Liver (tissue), 8 donors: ENCODE measurements at regions not wholly inside any gene's neighbourhood (a gene's known extent, or its start where the extent isn't known, plus 50 kb on each side); places are given as distances from the start of the nearest gene placed in this dataset.

Experiments
- DNase-seq: peaks from one replicate; pipeline ENCODE4 v3.0.0-alpha.2; 2017; ENCODE audit warnings: low spot score
- H3K27ac ChIP-seq, 2 donors: one replicate each; pipeline ENCODE4 v1.7.0; 2013; ENCODE audit warnings: inconsistent platforms in 2 of 2, low read length in 2 of 2, control low read depth in 1 of 2, low read depth in 1 of 2, mild to moderate bottlenecking in 1 of 2
- H3K27me3 ChIP-seq, 4 donors: one replicate each; pipeline versions ENCODE4 v1.6.1 to v1.7.0; 2013; ENCODE audit warnings: low read length in 3 of 4, inconsistent platforms in 1 of 4, mild to moderate bottlenecking in 1 of 4, moderate library complexity in 1 of 4; ENCODE audit not compliant: control insufficient read depth in 4 of 4, insufficient read depth in 4 of 4
- H3K36me3 ChIP-seq, 4 donors: one replicate each; pipeline versions ENCODE4 v1.6.1 to v1.7.0; 2013; ENCODE audit warnings: low read length in 3 of 4, mild to moderate bottlenecking in 3 of 4, low read depth in 1 of 4, moderate library complexity in 1 of 4; ENCODE audit not compliant: control insufficient read depth in 4 of 4, insufficient read depth in 3 of 4
- H3K4me1 ChIP-seq, 4 donors: one replicate each; pipeline versions ENCODE4 v1.6.1 to v1.7.0; 2013; ENCODE audit warnings: low read length in 3 of 4, mild to moderate bottlenecking in 3 of 4, moderate library complexity in 1 of 4; ENCODE audit not compliant: control insufficient read depth in 4 of 4, insufficient read depth in 4 of 4
- H3K4me3 ChIP-seq, 3 donors: one replicate each; pipeline versions ENCODE4 v1.6.1 to v1.7.0; 2013; ENCODE audit warnings: low read length in 3 of 3, control low read depth in 1 of 3, low read depth in 1 of 3, mild to moderate bottlenecking in 1 of 3
- H3K9ac ChIP-seq, 2 donors: one replicate each; pipeline ENCODE4 v1.7.0; 2013; ENCODE audit warnings: low read length in 2 of 2, mild to moderate bottlenecking in 2 of 2, moderate library complexity in 2 of 2, control low read depth in 1 of 2, low read depth in 1 of 2
- H3K9me3 ChIP-seq, 4 donors: one replicate each; pipeline versions ENCODE4 v1.6.1 to v1.7.0; 2013; ENCODE audit warnings: low read length in 3 of 4; ENCODE audit not compliant: control insufficient read depth in 4 of 4
- EGR1 ChIP-seq, 2 donors: IDR thresholded peaks; 2 replicates each; pipeline ENCODE4 v1.6.1; 2016 to 2018; ENCODE audit warnings: antibody characterized with exemption in 2 of 2, low read depth in 2 of 2
- FOXA1 ChIP-seq: IDR thresholded peaks from 2 replicates; pipeline ENCODE4 v1.6.1; 2016; ENCODE audit warnings: antibody characterized with exemption
- FOXA2 ChIP-seq: IDR thresholded peaks from 2 replicates; pipeline ENCODE4 v1.6.1; 2016; ENCODE audit warnings: antibody characterized with exemption
- GABPA ChIP-seq, 2 donors: IDR thresholded peaks in 1 of 2; conservative IDR thresholded peaks in 1 of 2; 2 replicates each; pipeline ENCODE4 v1.6.1; 2016; ENCODE audit warnings: antibody characterized with exemption in 2 of 2, mild to moderate bottlenecking in 1 of 2, moderate library complexity in 1 of 2
- HNF4A ChIP-seq, 2 donors: conservative IDR thresholded peaks; 2 replicates each; pipeline ENCODE4 v1.6.1; 2016; ENCODE audit warnings: antibody characterized with exemption in 2 of 2, mild to moderate bottlenecking in 2 of 2
- HNF4G ChIP-seq: IDR thresholded peaks from 2 replicates; pipeline ENCODE4 v1.6.1; 2016; ENCODE audit warnings: antibody characterized with exemption
- JUND ChIP-seq, 2 donors: IDR thresholded peaks; 2 replicates each; pipeline ENCODE4 v1.6.1; 2016; ENCODE audit warnings: antibody characterized with exemption in 2 of 2
- NR2F2 ChIP-seq: IDR thresholded peaks from 2 replicates; pipeline ENCODE4 v1.6.1; 2016; ENCODE audit warnings: antibody characterized with exemption
- RAD21 ChIP-seq, 2 donors: IDR thresholded peaks; 2 replicates each; pipeline ENCODE4 v1.6.1; 2016; ENCODE audit warnings: antibody characterized with exemption in 2 of 2, mild to moderate bottlenecking in 2 of 2
- RXRA ChIP-seq, 2 donors: IDR thresholded peaks; 2 replicates each; pipeline ENCODE4 v1.6.1; 2017 to 2018; ENCODE audit warnings: antibody characterized with exemption in 2 of 2, mild to moderate bottlenecking in 1 of 2
- SP1 ChIP-seq: IDR thresholded peaks from 2 replicates; pipeline ENCODE4 v1.6.1; 2018; ENCODE audit warnings: antibody characterized with exemption, mild to moderate bottlenecking
- TAF1 ChIP-seq: conservative IDR thresholded peaks from 2 replicates; pipeline ENCODE4 v1.6.1; 2016; ENCODE audit warnings: antibody characterized with exemption, mild to moderate bottlenecking
- YY1 ChIP-seq: IDR thresholded peaks from 2 replicates; pipeline ENCODE4 v1.6.1; 2016; ENCODE audit warnings: antibody characterized with exemption, mild to moderate bottlenecking
- WGBS: extraction: QIAGEN DNeasy Blood & Tissue Kit; methylation state at CpG from one replicate; pipeline ENCODE4 v1.1.7; 2013; 5-methylcytosine and 5-hydroxymethylcytosine counted together
- TF ChIP-seq, protein P1 (sequence below): IDR thresholded peaks from 2 replicates; pipeline ENCODE4 v1.6.1; 2016; ENCODE audit warnings: antibody characterized with exemption
- TF ChIP-seq, protein P2 (sequence below): IDR thresholded peaks from 2 replicates; pipeline ENCODE4 v1.6.1; 2016; ENCODE audit warnings: antibody characterized with exemption
- TF ChIP-seq, protein P3 (sequence below): IDR thresholded peaks from 2 replicates; pipeline ENCODE4 v1.6.1; 2016; ENCODE audit warnings: antibody characterized with exemption
- TF ChIP-seq, protein P4 (sequence below): fragments of 150-350 bp; IDR thresholded peaks from 2 replicates; pipeline ENCODE4 v1.5.1; 2017; ENCODE audit warnings: improper control_type of control experiment, low read depth, low read length; ENCODE audit not compliant: missing input control
- donor health status: healthy.
- donor health status: healthy.
- donor health status: healthy.
- donor health status: healthy.
- donor health status: healthy.

DNA sequence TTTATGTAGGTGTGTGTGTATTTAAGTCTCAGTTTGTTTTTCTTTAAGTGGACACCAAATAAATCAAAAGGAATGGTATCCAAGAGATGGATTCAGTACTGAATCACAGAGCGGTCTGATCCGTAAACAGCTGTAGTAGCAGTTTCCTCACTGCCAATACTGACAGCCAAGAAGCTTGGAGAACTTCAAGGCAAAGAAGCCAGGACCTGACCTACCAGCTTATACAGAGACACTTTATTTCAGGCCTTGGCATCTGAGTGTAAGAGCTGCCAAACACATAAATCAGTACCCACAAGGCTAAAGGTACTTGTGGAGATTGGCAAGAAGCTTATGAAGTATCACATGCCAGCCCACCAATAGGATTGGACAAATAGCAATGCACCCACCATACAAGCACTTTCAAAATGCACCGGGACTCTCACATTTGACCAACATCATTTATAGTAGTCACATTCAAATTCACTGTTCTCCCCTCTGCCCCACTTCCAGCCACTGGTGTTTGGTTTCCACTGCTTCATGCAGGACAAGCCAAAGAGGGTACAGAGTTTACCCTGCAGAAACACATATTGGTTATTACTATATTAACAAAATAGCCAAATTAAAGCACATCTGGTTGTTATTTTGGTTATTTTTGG is 357.9 kb downstream of the KLF12 start:
- DNase-seq = no peak
- WGBS = 94% methylated on average over 3 of the region's 3 CpGs
- Histone ChIP-seq H3K4me1 (peaks cover 0 to 2% (median 0%) of the 10 kb centered on the region in 4 donors), H3K4me3 (no peak overlapping the region), H3K36me3 (peaks cover 0 to 4% (median 0%) of the 10 kb centered on the region in 4 donors), H3K9ac (no peak overlapping the region), H3K9me3 (no peaks in the 10 kb centered on the region), H3K27me3 (no peaks in the 10 kb centered on the region), H3K27ac (no peak overlapping the region)
- TF ChIP-seq YY1 (no peak), EGR1 (IDR thresholded peaks at IDR 0.05; ENCODE audit: low read depth in 2 of 2) (no peak), HNF4A (conservative IDR thresholded peaks at IDR 0.05) (no peak), NR2F2 (no peak), HNF4G (no peak), RXRA (IDR thresholded peaks at IDR 0.05) (no peak), JUND (IDR thresholded peaks at IDR 0.05) (no peak), RAD21 (IDR thresholded peaks at IDR 0.05) (no peak)
- TF ChIP-seq, protein P1, sequence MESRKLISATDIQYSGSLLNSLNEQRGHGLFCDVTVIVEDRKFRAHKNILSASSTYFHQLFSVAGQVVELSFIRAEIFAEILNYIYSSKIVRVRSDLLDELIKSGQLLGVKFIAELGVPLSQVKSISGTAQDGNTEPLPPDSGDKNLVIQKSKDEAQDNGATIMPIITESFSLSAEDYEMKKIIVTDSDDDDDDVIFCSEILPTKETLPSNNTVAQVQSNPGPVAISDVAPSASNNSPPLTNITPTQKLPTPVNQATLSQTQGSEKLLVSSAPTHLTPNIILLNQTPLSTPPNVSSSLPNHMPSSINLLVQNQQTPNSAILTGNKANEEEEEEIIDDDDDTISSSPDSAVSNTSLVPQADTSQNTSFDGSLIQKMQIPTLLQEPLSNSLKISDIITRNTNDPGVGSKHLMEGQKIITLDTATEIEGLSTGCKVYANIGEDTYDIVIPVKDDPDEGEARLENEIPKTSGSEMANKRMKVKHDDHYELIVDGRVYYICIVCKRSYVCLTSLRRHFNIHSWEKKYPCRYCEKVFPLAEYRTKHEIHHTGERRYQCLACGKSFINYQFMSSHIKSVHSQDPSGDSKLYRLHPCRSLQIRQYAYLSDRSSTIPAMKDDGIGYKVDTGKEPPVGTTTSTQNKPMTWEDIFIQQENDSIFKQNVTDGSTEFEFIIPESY = no peak
- TF ChIP-seq, protein P2, sequence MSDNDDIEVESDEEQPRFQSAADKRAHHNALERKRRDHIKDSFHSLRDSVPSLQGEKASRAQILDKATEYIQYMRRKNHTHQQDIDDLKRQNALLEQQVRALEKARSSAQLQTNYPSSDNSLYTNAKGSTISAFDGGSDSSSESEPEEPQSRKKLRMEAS = no peak
- TF ChIP-seq, protein P3, sequence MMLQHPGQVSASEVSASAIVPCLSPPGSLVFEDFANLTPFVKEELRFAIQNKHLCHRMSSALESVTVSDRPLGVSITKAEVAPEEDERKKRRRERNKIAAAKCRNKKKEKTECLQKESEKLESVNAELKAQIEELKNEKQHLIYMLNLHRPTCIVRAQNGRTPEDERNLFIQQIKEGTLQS = no peak

DNA sequence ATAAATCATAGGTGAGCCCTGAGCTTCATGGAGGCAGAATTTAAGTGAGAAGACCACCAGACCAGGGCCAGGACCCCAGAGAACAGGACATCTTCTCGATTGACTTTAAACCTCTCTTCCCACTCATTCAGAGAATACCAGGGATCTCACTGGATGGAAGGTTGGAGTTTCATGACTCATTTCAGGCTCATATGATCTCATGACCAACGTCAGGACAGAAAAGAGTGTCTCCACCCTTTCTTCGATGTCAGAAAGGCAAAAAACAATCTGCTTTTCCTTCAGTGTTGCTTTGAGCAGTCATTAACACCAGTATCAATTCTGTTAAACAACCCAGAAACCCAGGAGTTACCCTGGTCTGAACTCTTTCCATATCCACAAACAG is 361.0 kb downstream of the KLF12 start:
- H3K4me3 ChIP-seq = no peak overlapping the region

DNA sequence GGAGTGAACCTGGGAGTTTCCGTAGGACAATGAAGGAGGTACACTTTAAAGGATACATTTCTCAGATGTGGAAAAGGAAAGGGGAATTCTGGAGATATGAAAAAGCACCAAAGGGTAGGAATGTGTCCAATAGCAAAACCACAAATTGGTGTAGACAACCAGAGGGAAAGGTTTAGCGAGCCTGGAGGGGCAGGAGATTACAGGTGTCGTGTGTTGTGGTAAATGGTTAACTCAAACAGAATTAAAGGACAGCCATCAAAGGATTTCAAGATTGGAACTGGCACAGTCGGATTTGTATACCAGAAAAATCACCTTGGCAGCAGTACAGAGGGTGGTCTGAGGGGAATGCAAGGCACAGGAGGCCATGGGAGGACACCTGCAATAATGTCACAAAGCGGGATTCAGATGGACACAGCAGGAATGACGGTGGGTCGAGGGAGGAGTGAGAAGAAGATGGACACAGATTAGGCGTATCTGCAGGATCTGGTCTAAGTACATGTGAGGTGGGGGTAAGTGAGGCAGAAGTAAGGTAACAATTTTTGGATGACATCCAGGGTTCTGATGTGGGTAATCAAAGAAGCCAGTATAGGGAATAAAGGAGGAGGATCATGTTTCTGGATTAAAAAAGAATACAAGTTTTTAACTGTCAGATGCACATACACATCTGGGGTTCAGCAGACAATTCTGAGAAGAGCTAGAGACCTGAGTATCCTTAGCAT is 361.6 kb downstream of the KLF12 start:
- H3K36me3 ChIP-seq = peaks cover 0 to 2% (median 0%) of the 10 kb centered on the region in 4 donors
- WGBS = 85% methylated on average over 8 of the region's 8 CpGs
- H3K27me3 ChIP-seq = no peaks in the 10 kb centered on the region
- no peak overlapping the region for H3K27ac ChIP-seq
- no peaks in the 10 kb centered on the region for H3K9me3 ChIP-seq
- no peak for DNase-seq
- H3K4me3 ChIP-seq = no peak overlapping the region
- no peak overlapping the region for H3K9ac ChIP-seq
- H3K4me1 ChIP-seq = peaks cover 0 to 7% (median 4%) of the 10 kb centered on the region in 4 donors
- no peak for TF ChIP-seq FOXA2
- TF ChIP-seq RAD21 (IDR thresholded peaks at IDR 0.05) = no peak
- TF ChIP-seq SP1 = no peak
- TF ChIP-seq JUND (IDR thresholded peaks at IDR 0.05) = no peak
- no peak for TF ChIP-seq GABPA (IDR thresholded peaks at IDR 0.05 in 1 of 2, conservative IDR thresholded peaks at IDR 0.05 in 1 of 2)
- TF ChIP-seq, protein P4, sequence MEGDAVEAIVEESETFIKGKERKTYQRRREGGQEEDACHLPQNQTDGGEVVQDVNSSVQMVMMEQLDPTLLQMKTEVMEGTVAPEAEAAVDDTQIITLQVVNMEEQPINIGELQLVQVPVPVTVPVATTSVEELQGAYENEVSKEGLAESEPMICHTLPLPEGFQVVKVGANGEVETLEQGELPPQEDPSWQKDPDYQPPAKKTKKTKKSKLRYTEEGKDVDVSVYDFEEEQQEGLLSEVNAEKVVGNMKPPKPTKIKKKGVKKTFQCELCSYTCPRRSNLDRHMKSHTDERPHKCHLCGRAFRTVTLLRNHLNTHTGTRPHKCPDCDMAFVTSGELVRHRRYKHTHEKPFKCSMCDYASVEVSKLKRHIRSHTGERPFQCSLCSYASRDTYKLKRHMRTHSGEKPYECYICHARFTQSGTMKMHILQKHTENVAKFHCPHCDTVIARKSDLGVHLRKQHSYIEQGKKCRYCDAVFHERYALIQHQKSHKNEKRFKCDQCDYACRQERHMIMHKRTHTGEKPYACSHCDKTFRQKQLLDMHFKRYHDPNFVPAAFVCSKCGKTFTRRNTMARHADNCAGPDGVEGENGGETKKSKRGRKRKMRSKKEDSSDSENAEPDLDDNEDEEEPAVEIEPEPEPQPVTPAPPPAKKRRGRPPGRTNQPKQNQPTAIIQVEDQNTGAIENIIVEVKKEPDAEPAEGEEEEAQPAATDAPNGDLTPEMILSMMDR = no peak
- no peak for TF ChIP-seq TAF1
- TF ChIP-seq, protein P1 = no peak
- TF ChIP-seq, protein P2 = no peak

More for the DNA sequence above, 361.0 kb downstream of the KLF12 start:
- 87% methylated on average over 3 of the region's 3 CpGs for WGBS
- no peak overlapping the region for H3K27ac ChIP-seq
- TF ChIP-seq NR2F2 (no peak), EGR1 (IDR thresholded peaks at IDR 0.05; ENCODE audit: low read depth in 2 of 2) (no peak), RXRA (IDR thresholded peaks at IDR 0.05) (no peak), FOXA1 (no peak)
- no peaks in the 10 kb centered on the region for H3K27me3 ChIP-seq
- H3K9ac ChIP-seq = no peak overlapping the region
- peaks cover 0 to 2% (median 0%) of the 10 kb centered on the region in 4 donors for H3K36me3 ChIP-seq
- no peak for DNase-seq
- H3K9me3 ChIP-seq = no peaks in the 10 kb centered on the region
- peaks cover 0 to 1% (median 0%) of the 10 kb centered on the region in 4 donors for H3K4me1 ChIP-seq
